Hematopoietic multipotent progenitor cell treated with erythropoietin and hydrocortisone succinate and interleukin-3 and kit ligand, for 6 days (in vitro differentiated cells): ENCODE measurements at regions not wholly inside any gene's neighbourhood (a gene's known extent, or its start where the extent isn't known, plus 50 kb on each side); places are given as distances from the start of the nearest gene placed in this dataset.
A peak's percentile ranks its signal among the peaks of the same experiment; 100 is the strongest.
"Not testable (repeated sequence)": the region's sequence is repeated elsewhere in the genome, so short reads cannot be mapped to it uniquely, and the experiment has no call there.

Source experiments
- DNase-seq: peaks from one replicate; pipeline ENCODE4 v3.0.0-alpha.2; 2015

DNA sequence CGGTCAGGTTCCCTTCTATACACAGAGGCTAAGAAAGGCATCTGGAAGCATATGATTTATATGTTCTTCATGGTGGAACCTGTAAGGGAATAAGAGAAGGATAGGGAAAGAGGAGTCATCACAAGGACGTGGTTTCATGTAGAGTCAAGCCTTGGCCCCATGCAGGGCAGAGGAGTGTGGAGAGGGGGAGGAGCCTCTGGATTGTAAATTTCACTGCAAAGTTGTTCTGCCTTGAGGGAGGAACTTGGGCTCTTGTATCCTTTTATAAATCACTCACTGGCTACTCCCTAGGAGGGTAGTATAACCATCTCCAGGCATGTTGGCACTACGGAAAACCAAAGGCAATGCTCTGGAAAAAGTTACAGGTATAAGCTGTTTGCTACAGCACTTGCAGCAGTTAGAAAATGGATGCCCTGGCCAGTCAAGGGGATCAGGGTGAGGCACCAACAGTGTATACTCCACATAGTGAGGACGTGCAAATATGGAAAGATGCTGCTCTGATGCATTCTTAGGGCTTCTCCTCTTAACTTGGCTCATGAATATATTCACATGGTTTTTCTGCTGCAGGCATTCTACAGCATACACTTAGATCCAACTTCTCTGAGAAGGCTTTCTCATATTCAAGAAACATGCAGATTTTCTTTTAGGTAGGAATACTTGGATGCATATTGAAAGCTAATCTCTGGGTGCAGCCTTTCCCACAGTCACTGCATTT, 60.3 kb upstream of the ZNF81 start:
- DNase-seq, result no peak

DNA sequence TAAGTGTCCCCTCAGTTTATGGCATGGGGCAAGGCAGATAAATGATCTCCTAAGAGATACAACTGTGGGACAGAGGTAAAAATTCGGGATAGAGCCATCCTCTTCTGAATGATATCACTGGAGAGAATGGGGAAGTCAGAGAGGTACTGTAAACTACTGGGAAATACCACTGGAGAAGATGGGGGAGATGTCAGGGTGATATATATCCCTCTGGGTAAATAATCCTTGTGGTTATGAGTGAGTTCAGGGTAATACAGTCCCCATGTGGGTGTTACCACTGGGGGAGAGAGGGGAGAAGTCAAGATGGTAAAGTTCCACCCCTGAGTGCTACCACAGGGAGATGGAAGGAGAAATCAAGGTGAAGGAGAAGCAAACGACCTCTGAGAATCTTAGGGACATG, 63.9 kb upstream of the ZNF81 start:
- DNase-seq, result no peak

- no peak for DNase-seq
Observed at GRCh38 chrX:47771473-47771872, 65.2 kb upstream of the ZNF81 start.

GRCh38 chrX:47762826-47763225, 73.9 kb upstream of the ZNF81 start:
- not testable (repeated sequence) for DNase-seq

DNA sequence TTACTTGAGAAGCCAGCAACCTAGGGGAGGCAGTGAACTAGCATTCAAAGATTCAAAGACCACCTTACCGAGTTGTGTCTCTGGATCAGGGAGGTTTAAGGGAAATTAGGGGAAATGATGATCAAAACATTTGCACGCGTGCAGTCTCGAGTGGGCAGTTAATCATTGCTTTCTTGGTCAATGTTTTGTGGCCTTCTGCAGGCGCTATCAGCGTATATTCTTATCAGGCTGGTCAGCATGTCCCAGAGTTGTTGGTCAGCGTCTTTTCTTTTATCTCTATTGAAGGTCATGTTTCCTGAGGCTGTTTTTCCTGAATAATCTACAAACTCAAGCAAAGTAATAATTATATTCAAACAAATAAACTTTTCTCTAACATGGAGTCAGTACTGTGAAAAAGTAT, 84.0 kb upstream of the ZNF81 start:
- DNase-seq, result no peak

- peak; percentile 65 for DNase-seq
Observed at GRCh38 chrX:47751670-47752069, 85.0 kb upstream of the ZNF81 start.

GRCh38 chrX:47749185-47749967, 87.3 kb upstream of the ZNF81 start:
- no peak for DNase-seq

DNA sequence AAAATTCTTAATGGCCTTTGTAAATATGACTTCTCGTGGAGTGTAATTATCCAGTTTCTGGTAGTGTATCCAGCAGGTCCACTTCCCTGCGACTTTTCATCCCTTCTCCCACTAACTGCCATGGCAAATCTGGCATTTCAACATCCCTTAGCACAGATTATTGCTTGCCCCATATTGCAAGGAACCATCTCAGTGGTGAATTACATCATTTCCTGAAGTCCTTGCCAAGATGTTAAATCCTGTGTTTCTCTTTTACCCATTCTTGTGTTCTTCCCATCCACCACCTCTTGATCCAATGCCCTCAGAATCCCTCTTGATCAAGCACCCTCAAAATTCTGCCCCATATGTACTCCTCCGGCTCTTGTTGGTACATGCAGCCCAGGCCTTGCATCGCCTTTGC, 88.1 kb upstream of the ZNF81 start:
- no peak for DNase-seq

GRCh38 chrX:47746446-47746845, 87.5 kb upstream of the UXT start:
- no peak for DNase-seq

DNA sequence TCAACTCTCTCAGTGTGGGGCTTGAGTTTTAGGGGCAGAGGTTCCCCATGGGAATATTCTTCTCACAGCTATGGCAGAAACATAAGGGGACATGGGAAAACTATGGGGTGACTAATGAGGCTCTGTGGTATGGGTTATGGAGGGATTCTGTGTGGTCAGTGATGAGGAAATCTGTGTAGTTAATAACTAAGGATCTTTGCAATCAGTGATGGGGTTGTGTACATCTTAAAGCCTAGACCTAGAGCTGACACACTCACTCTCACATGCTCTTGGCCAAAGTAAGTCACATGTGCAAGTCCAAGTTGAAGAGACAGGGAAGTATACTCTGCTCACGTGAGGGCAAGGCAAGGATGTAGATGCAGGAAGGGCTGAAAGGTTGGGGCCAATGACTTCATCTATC, 86.4 kb upstream of the UXT start:
- no peak for DNase-seq

- DNase-seq, result no peak
Observed at GRCh38 chrX:47743504-47743903, 84.5 kb upstream of the UXT start.

DNA sequence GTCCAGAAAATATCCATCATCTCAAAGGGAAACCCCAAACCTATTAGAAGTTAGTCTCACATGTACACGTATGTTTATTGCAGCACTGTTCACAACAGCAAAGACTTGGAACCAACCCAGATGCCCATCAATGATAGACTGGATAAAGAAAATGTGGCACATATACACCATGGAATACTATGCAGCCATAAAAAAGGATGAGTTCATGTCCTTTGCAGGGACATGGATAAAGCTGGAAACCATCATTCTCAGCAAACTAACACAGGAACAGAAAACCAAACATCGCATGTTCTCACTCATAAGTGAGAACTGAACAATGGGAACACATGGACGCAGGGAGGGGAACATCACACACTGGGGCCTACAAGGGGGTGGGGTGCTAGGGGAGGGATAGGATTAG, 79.9 kb upstream of the UXT start:
- not testable (repeated sequence) for DNase-seq

DNA sequence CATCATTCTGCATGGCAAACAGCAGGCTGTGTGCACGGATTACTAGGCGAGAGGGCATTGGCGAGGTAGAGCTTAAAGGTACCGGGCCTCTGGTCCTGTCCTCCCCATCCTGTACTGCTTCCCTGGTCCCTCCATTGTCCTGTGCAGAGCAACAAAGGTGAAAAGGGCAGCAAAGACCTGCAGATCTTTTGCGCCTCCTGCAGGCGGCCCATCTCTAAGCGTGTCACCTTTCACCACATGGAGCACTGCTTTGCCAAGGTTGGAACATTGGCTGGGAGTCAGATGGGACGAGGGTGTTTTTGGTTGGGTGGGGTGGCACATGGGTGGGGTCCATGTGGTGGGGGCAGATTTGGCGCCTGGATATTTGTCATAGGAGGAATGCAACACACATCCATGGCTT, 64.7 kb upstream of the UXT start:
- peak; percentile 42 for DNase-seq

DNA sequence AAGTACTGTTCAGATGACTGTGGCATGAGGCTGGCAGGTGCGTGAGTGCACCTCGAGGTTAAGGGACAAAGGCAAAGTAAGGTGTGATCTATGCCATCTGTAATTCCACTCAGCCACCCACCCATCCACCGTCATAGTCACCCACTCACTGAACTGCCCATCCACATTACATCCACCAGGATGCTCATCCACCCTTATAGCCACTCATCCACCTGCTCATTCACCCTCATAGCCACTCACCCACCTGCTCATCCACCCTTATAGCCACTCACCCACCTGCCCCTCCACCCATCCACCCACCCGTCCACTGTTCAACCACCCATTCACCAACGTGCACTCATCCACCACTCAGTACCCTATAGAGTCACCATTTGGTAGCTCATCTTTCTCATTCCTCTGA, 64.1 kb upstream of the UXT start:
- no peak for DNase-seq

DNA sequence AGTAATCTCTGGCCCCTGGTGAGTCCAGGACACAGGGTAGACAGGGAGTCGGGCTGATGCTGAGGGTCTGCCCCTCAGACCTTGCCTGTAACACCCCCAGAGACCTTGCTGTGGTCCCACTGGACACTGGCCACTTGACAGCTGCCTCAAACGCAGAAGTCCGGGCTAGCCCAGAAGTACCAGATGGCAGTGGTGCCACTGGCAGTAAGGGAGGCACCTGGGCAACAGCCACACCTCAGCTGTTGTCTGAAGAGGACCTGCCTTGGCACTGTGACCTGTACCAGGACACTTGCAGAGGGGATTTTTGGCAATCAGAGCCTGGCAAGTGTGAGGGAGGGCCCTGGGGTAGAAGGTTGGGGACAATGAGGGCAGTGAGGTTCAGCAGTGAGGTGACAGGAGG, 63.3 kb upstream of the UXT start:
- DNase-seq, result no peak

DNA sequence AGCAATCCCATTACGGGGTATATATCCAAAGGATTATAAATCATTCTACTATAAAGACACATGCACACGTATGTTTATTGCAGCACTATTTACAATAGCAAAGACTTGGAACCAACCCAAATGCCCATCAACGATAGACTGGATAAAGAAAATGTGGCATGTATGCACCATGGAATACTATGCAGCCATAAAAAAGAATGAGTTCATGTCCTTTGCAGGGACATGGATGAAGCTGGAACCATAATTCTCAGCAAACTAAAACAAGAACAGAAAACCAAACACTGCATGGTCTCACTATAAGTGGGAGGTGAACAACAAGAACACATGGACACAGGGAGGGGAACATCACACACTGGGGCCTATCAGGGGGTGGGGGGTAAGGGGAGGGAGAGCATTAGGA, 56.1 kb upstream of the UXT start:
- not testable (repeated sequence) for DNase-seq

DNA sequence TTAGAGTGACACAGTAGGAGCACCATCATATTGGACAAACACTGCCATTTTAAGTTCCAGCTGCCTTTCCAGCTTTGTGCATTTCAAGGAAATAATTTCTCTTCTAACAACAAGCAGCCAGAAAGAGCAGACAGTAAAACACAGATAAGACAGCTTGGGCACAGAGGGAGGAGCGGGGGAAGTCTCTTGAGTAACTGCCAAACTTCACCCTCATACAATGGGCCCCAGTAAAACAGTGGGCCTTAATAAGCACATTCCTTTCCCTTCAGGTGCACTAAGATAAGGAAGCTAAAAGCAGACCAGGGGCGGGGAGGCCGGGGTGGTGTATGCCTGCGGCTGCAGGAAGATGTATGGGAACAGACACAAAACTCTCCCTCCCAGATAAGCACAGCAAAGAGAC, 53.7 kb upstream of the UXT start:
- peak; percentile 82 for DNase-seq

- DNase-seq, result no peak
Observed at GRCh38 chrX:47710252-47710651, 51.3 kb upstream of the UXT start.
